T-cell (primary cell): ENCODE measurements at regions not wholly inside any gene's neighbourhood (a gene's known extent, or its start where the extent isn't known, plus 50 kb on each side); places are given as distances from the start of the nearest gene placed in this dataset.

Experiments used
- ATAC-seq, 4 experiments: fragments of 200-7000 bp in 3 of 4; fragments of 150-1000 bp in 1 of 4; cut with Tn5 transposase; replicated peaks in 1 of 4; 1 replicate in 3 of 4; 2 replicates in 1 of 4; pipeline ENCODE4 v1.10.0; 2021; ENCODE audit warnings: moderate library complexity in 3 of 4, mild to moderate bottlenecking in 2 of 4, moderate number of reproducible peaks in 1 of 4
- CTCF ChIA-PET, 2 donors: fragments of 300-600 bp; sonication (Branson Sonifier 250); formaldehyde crosslinking; loops; one replicate each; lab custom pipeline; 2022; ENCODE audit warnings: antibody characterized with exemption in 2 of 2; lab: Charles Lee
- POLR2A ChIA-PET, 2 donors: fragments of 300-600 bp; sonication (Branson Sonifier 250); formaldehyde crosslinking; loops; one replicate each; lab custom pipeline; 2022; ENCODE audit warnings: antibody characterized with exemption in 2 of 2; lab: Charles Lee
- DNase-seq, 35 experiments: peaks; one replicate each; pipeline versions ENCODE4 v3.0.0 to v3.0.0-alpha.2; 2013 to 2023
- H3K27ac ChIP-seq: one replicate; pipeline ENCODE4 v1.5.1; 2013; ENCODE audit warnings: low read length
- H3K27me3 ChIP-seq, 2 experiments: replicated peaks in 1 of 2; 1 replicate in 1 of 2; 2 replicates in 1 of 2; pipeline versions ENCODE4 v1.6.1 to v1.7.0; 2013; ENCODE audit warnings: low read length in 1 of 2, mixed read lengths in 1 of 2; ENCODE audit not compliant: control insufficient read depth in 2 of 2, insufficient read depth in 2 of 2; ENCODE audit errors: extremely low read depth in 1 of 2
- H3K36me3 ChIP-seq, 2 donors: 1 replicate in 1 of 2; 2 replicates in 1 of 2; pipeline versions ENCODE4 v1.6.1 to v1.7.0; 2013; ENCODE audit warnings: low read length in 1 of 2; ENCODE audit not compliant: control insufficient read depth in 2 of 2, insufficient read depth in 1 of 2; ENCODE audit errors: extremely low read depth in 1 of 2
- H3K4me1 ChIP-seq, 2 experiments: 1 replicate in 1 of 2; 2 replicates in 1 of 2; pipeline versions ENCODE4 v1.6.1 to v1.7.0; 2013; ENCODE audit warnings: low read length in 2 of 2, mixed read lengths in 1 of 2; ENCODE audit not compliant: insufficient read depth in 2 of 2, control insufficient read depth in 1 of 2; ENCODE audit errors: extremely low read depth in 1 of 2
- H3K4me3 ChIP-seq, 2 donors: 1 replicate in 1 of 2; 2 replicates in 1 of 2; pipeline versions ENCODE4 v1.5.1 to v1.7.0; 2013; ENCODE audit warnings: mild to moderate bottlenecking in 2 of 2, low read length in 1 of 2, moderate library complexity in 1 of 2; ENCODE audit not compliant: control insufficient read depth in 1 of 2; ENCODE audit errors: extremely low read depth in 1 of 2
- H3K9me3 ChIP-seq: 2 replicates; pipeline ENCODE4 v1.7.0; 2013
- H3K27ac Mint-ChIP-seq, 2 donors: one replicate each; pipeline ENCODE4 v1.8.0; 2020 to 2021; ENCODE audit warnings: mild to moderate bottlenecking in 2 of 2, mixed read lengths in 2 of 2
- H3K27me3 Mint-ChIP-seq, 2 donors: one replicate each; pipeline ENCODE4 v1.8.0; 2021 to 2022; ENCODE audit warnings: mixed read lengths in 2 of 2
- H3K36me3 Mint-ChIP-seq: one replicate; pipeline ENCODE4 v1.8.0; 2021; ENCODE audit warnings: mixed read lengths
- H3K4me1 Mint-ChIP-seq, 3 donors: one replicate each; pipeline ENCODE4 v1.8.0; 2020 to 2022; ENCODE audit warnings: mixed read lengths in 3 of 3, mild to moderate bottlenecking in 1 of 3
- H3K4me3 Mint-ChIP-seq, 3 donors: one replicate each; pipeline ENCODE4 v1.8.0; 2020 to 2022; ENCODE audit warnings: mild to moderate bottlenecking in 3 of 3, mixed read lengths in 3 of 3, moderate library complexity in 3 of 3
- H3K9me3 Mint-ChIP-seq, 3 donors: one replicate each; pipeline ENCODE4 v1.8.0; 2020 to 2022; ENCODE audit warnings: mixed read lengths in 3 of 3
- WGBS: methylation state at CpG from one replicate; pipeline ENCODE4 v1.1.5; 2013; ENCODE audit warnings: missing lambda C conversion rate; ENCODE audit not compliant: insufficient coverage; 5-methylcytosine and 5-hydroxymethylcytosine counted together

DNA sequence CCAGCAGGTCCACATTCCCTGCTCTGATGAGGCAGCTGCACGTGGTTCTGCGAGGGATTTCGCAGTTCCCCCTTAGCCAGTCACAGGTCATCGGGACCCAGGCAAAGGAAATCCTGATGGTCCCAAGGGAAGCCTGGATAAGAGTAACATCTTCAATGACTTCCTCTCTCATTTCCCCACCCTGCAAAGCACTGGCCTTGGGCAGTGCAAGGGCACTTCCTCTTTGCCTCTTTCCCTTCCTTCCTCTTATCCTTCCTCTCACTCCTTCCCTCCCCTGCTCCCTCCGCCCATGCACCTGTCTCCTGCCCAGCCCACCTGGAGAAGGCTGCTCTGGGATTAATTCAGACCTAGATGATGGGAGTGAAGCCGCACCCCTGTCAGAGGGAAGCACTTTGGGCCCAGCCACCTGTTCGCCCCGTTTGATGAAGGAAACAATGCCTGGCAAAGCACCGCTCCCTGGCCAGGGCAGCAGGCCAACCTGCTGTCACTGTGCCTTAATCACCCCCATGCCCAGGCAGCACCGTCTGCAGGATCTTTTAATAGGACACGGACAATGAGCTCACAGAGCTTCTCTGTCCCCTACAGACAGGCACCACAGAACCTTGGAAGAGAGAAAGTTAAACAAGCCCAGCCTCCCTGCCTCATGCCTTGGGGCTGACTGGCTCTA is 113.5 kb upstream of the PABPC3 start:
- Histone ChIP-seq H3K36me3 (no peaks in the 10 kb centered on the region), H3K4me3 (no peak overlapping the region), H3K27ac (no peak overlapping the region), H3K9me3 (no peaks in the 10 kb centered on the region), H3K4me1 (no peaks in the 10 kb centered on the region), H3K27me3 (peaks cover 0 to 35% of the 10 kb centered on the region in 2 experiments)
- Mint-ChIP-seq H3K36me3 (no peaks in the 10 kb centered on the region), H3K27me3 (peaks cover 36 to 42% of the 10 kb centered on the region in 2 donors), H3K9me3 (no peaks in the 10 kb centered on the region), H3K27ac (no peak overlapping the region), H3K4me3 (no peak overlapping the region), H3K4me1 (no peaks in the 10 kb centered on the region)
- WGBS: 59% methylated on average over 10 of the region's 11 CpGs
- CTCF ChIA-PET: no interaction called here
- POLR2A ChIA-PET: no interaction called here
- DNase-seq: no peak
- no peak for ATAC-seq

DNA sequence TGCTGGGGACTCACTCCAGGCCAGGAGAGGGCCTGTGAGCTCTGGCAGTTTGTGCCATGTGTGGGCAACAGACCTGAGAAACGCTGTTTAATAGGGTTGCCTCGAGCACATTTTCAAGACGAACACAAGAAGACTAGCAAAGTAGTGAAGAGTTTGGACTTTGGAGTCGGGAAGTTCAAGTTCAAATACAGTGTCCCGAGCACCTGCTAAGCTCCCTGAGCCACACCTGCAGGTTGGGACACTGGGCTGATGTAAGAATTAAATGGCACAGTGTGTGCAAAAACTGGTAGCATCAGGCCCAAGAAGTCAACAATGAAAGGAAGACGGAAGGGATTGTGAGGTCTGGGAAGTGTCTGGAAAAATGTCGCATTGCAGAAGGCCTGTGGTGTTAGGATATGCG is 112.8 kb upstream of the PABPC3 start:
- H3K4me1 Mint-ChIP-seq: no peaks in the 10 kb centered on the region
- H3K27ac Mint-ChIP-seq: peak overlapping the region in 1 of 2 donors; percentile 3
- ATAC-seq (no peak), DNase-seq (no peak)
- H3K27me3 ChIP-seq: peaks cover 0 to 35% of the 10 kb centered on the region in 2 experiments
- peaks cover 36 to 46% of the 10 kb centered on the region in 2 donors for H3K27me3 Mint-ChIP-seq
- ChIA-PET CTCF (interaction anchor here in 1 of 2 donors (1.8 kb wide), 1 partner anchor 12 kb away, joined by 4 read pairs; no protein-coding TSS in a partner anchor), POLR2A (no interaction called here)
- H3K9me3 ChIP-seq: no peaks in the 10 kb centered on the region
- no peaks in the 10 kb centered on the region for H3K36me3 ChIP-seq
- WGBS: 96% methylated on average over 7 of the region's 8 CpGs
- H3K4me1 ChIP-seq: no peaks in the 10 kb centered on the region
- no peak overlapping the region for H3K4me3 ChIP-seq
- no peak overlapping the region for H3K4me3 Mint-ChIP-seq
- no peak overlapping the region for H3K27ac ChIP-seq
- no peaks in the 10 kb centered on the region for H3K9me3 Mint-ChIP-seq
- H3K36me3 Mint-ChIP-seq: no peaks in the 10 kb centered on the region

DNA sequence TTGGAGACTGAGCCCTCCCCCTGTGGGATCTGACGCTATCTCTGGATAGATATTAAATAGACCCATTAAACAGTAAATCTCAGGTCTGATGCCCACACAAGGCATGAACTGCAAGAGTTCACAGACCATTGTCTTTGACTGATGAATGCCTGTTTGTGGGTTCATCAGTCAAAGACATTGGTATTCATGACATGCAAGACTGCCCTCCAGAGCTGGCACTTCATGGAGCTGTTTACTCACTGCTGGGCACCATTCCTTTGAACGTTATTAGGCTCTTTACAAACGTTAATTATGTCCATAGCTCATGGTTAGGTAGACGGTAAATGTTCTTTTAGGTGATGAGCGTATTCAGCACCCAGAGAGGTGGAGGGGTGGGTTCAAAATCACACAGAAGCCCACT is 111.8 kb upstream of the PABPC3 start:
- no peaks in the 10 kb centered on the region for H3K9me3 ChIP-seq
- H3K36me3 Mint-ChIP-seq: no peaks in the 10 kb centered on the region
- DNase-seq (no peak), ATAC-seq (no peak)
- no peak overlapping the region for H3K4me3 ChIP-seq
- CTCF ChIA-PET: interaction anchor here (0.6 to 3.3 kb wide), 3 partner anchors 11 to 1145 kb away, joined by 3 to 11 read pairs (median 4); no protein-coding TSS in a partner anchor
- H3K4me3 Mint-ChIP-seq: no peak overlapping the region
- WGBS: 80% methylated on average over 1 of the region's 5 CpGs
- POLR2A ChIA-PET: no interaction called here
- H3K27me3 ChIP-seq: peaks cover 0 to 42% of the 10 kb centered on the region in 2 experiments
- no peak overlapping the region for H3K27ac ChIP-seq
- H3K36me3 ChIP-seq: no peaks in the 10 kb centered on the region
- no peaks in the 10 kb centered on the region for H3K9me3 Mint-ChIP-seq
- H3K27me3 Mint-ChIP-seq: peaks cover 40 to 51% of the 10 kb centered on the region in 2 donors
- no peaks in the 10 kb centered on the region for H3K4me1 ChIP-seq
- H3K4me1 Mint-ChIP-seq: peaks cover 0 to 2% (median 0%) of the 10 kb centered on the region in 3 donors
- H3K27ac Mint-ChIP-seq: no peak overlapping the region

DNA sequence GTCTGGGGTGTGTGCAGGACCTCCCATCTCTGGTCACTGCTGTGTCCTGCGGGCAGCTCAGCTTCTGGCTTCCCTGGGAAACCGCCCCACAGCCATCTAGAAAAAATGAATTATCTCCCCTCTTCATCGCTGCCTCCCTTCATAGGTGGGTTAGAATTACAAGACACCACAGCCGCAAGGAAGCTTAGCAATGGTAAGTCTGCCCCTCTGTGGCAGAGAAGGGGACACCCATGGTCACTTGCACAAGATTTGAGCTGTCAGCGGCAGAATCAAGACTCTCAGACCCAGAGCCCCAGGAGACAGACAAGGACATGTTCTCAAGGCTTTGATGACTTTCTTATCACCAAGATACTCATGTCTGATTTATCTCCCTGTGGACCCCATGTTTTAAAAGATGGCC is 110.8 kb upstream of the PABPC3 start:
- Mint-ChIP-seq H3K4me1 (peaks cover 0 to 3% (median 0%) of the 10 kb centered on the region in 3 donors), H3K27me3 (peaks cover 45 to 55% of the 10 kb centered on the region in 2 donors), H3K9me3 (no peaks in the 10 kb centered on the region), H3K27ac (no peak overlapping the region), H3K36me3 (no peaks in the 10 kb centered on the region), H3K4me3 (no peak overlapping the region)
- ChIA-PET POLR2A (no interaction called here), CTCF (interaction anchor here (1.8 to 3.3 kb wide), 2 partner anchors 10 kb away, joined by 4 to 11 read pairs; no protein-coding TSS in a partner anchor)
- H3K4me3 ChIP-seq: no peak overlapping the region
- H3K9me3 ChIP-seq: no peaks in the 10 kb centered on the region
- H3K27me3 ChIP-seq: peaks cover 0 to 44% of the 10 kb centered on the region in 2 experiments
- H3K36me3 ChIP-seq: no peaks in the 10 kb centered on the region
- WGBS: 85% methylated on average over 2 of the region's 5 CpGs
- DNase-seq: no peak
- no peaks in the 10 kb centered on the region for H3K4me1 ChIP-seq
- no peak for ATAC-seq
- no peak overlapping the region for H3K27ac ChIP-seq

DNA sequence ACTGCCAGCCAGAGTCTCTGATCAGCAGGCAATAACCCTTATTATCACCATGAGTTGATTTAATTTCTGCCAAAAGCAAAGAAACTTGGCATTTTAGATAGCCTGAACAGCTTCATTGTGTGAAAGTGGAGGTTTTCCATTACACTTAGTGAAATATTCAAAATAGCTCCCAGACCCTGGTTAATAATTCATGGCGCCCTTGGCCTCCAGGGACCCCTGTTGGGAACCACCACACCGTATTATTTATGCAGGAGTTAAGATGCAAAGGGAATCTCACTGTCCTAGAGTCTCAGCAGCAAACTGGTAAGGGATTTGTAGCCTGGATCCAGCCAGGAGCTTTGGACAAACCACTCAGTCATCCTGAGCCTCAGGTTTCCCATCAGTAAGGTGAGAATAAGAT is 110.0 kb upstream of the PABPC3 start:
- no peak for DNase-seq
- no peak overlapping the region for H3K27ac ChIP-seq
- no peak for ATAC-seq
- POLR2A ChIA-PET: no interaction called here
- Mint-ChIP-seq H3K9me3 (no peaks in the 10 kb centered on the region), H3K36me3 (no peaks in the 10 kb centered on the region), H3K4me3 (no peak overlapping the region), H3K4me1 (peaks cover 0 to 3% (median 0%) of the 10 kb centered on the region in 3 donors), H3K27me3 (peaks cover 46 to 62% of the 10 kb centered on the region in 2 donors), H3K27ac (no peak overlapping the region)
- 76% methylated on average over 2 of the region's 2 CpGs for WGBS
- H3K4me3 ChIP-seq: no peak overlapping the region
- CTCF ChIA-PET: interaction anchor here in 1 of 2 donors (3.3 kb wide), 1 partner anchor 9 kb away, joined by 11 read pairs; no protein-coding TSS in a partner anchor
- peaks cover 0 to 44% of the 10 kb centered on the region in 2 experiments for H3K27me3 ChIP-seq
- no peaks in the 10 kb centered on the region for H3K36me3 ChIP-seq
- H3K9me3 ChIP-seq: no peaks in the 10 kb centered on the region
- H3K4me1 ChIP-seq: no peaks in the 10 kb centered on the region

DNA sequence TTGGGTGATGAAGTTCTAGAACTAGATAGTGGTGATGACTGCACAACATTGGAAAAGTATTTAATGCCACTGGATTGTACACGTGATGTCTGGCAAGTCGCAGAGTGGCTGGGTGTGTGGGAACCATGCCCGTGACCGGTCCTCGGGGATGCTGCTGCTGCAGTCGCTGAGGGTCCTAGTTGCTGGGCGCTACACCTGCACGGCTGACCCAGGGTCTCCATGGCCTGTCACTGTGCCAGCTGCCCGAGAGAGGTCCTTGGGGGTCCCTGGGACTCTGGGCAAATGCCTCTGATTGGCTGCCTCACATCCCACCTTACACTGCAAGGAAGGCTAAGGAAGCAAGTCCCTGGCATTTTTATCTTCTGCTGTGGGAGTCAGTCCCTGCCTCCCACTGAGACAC is 109.1 kb upstream of the PABPC3 start:
- Mint-ChIP-seq H3K4me3 (no peak overlapping the region), H3K9me3 (no peaks in the 10 kb centered on the region), H3K27ac (no peak overlapping the region), H3K36me3 (no peaks in the 10 kb centered on the region), H3K27me3 (peaks cover 44 to 65% of the 10 kb centered on the region in 2 donors), H3K4me1 (peaks cover 0 to 3% (median 0%) of the 10 kb centered on the region in 3 donors)
- 82% methylated on average over 9 of the region's 9 CpGs for WGBS
- no peaks in the 10 kb centered on the region for H3K36me3 ChIP-seq
- ChIA-PET POLR2A (no interaction called here), CTCF (interaction anchor here in 1 of 2 donors (3.3 kb wide), 1 partner anchor 8 kb away, joined by 11 read pairs; no protein-coding TSS in a partner anchor)
- peaks cover 0 to 42% of the 10 kb centered on the region in 2 experiments for H3K27me3 ChIP-seq
- H3K9me3 ChIP-seq: no peaks in the 10 kb centered on the region
- H3K4me3 ChIP-seq: no peak overlapping the region
- ATAC-seq: no peak
- H3K27ac ChIP-seq: no peak overlapping the region
- no peaks in the 10 kb centered on the region for H3K4me1 ChIP-seq
- no peak for DNase-seq
